Nephron (organoid): ENCODE measurements at regions not wholly inside any gene's neighbourhood (a gene's known extent, or its start where the extent isn't known, plus 50 kb on each side); places are given as distances from the start of the nearest gene placed in this dataset.

Experiments
- H3K27ac Mint-ChIP-seq, 3 experiments: 2 replicates each; pipeline ENCODE4 v1.8.0; 2020; ENCODE audit warnings: mixed read lengths in 3 of 3, mild to moderate bottlenecking in 2 of 3, moderate library complexity in 1 of 3
- H3K27me3 Mint-ChIP-seq: 2 replicates; pipeline ENCODE4 v1.8.0; 2021; ENCODE audit warnings: low read depth, mild to moderate bottlenecking, moderate library complexity, mixed read lengths
- H3K36me3 Mint-ChIP-seq: 2 replicates; pipeline ENCODE4 v1.8.0; 2020; ENCODE audit warnings: low read depth, mixed read lengths
- H3K4me1 Mint-ChIP-seq: 2 replicates; pipeline ENCODE4 v1.8.0; 2020; ENCODE audit warnings: mixed read lengths
- H3K4me3 Mint-ChIP-seq, 3 experiments: 2 replicates each; pipeline ENCODE4 v1.8.0; 2020; ENCODE audit warnings: mild to moderate bottlenecking in 3 of 3, mixed read lengths in 3 of 3, moderate library complexity in 2 of 3
- H3K9me3 Mint-ChIP-seq: 2 replicates; pipeline ENCODE4 v1.8.0; 2020; ENCODE audit warnings: mixed read lengths
- TF ChIP-seq, protein P1 (sequence below), 3 experiments: fragments of 200-600 bp; sonication (generic); IDR thresholded peaks; one replicate each; pipeline ENCODE4 v1.5.0; 2021; ENCODE audit warnings: antibody characterized with exemption in 3 of 3; ENCODE audit not compliant: unreplicated experiment in 3 of 3

- TF ChIP-seq, protein P1, sequence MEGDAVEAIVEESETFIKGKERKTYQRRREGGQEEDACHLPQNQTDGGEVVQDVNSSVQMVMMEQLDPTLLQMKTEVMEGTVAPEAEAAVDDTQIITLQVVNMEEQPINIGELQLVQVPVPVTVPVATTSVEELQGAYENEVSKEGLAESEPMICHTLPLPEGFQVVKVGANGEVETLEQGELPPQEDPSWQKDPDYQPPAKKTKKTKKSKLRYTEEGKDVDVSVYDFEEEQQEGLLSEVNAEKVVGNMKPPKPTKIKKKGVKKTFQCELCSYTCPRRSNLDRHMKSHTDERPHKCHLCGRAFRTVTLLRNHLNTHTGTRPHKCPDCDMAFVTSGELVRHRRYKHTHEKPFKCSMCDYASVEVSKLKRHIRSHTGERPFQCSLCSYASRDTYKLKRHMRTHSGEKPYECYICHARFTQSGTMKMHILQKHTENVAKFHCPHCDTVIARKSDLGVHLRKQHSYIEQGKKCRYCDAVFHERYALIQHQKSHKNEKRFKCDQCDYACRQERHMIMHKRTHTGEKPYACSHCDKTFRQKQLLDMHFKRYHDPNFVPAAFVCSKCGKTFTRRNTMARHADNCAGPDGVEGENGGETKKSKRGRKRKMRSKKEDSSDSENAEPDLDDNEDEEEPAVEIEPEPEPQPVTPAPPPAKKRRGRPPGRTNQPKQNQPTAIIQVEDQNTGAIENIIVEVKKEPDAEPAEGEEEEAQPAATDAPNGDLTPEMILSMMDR (IDR thresholded peaks at IDR 0.05; ENCODE audit: unreplicated experiment in 3 of 3), result no peak
- peaks cover 3% of the 10 kb centered on the region for H3K9me3 Mint-ChIP-seq
Observed at GRCh38 chr11:15873501-15873900, 482.8 kb downstream of the SOX6 start.

DNA sequence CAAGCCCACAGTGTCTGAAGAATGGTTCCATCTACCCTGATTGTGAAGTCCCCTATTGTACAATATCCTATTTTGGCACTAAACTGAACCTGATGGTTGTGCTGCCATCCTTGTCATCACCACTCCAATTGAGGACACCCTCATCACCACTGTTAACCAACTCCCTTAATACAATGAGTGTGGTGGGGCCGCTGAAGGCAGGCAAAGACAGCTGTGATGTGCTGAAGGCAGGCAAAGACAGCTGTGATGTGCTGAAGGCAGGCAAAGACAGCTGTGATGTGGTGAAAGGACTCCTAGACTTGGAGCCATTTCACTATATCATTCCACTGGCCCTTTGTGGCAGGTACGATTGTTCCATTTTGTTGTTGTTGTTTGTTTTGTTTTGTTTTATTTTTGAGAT, 481.6 kb downstream of the SOX6 start:
- no peak overlapping the region for H3K27ac Mint-ChIP-seq
- no peak overlapping the region for H3K4me3 Mint-ChIP-seq
- H3K9me3 Mint-ChIP-seq, result peaks cover 3% of the 10 kb centered on the region
- peaks cover 21% of the 10 kb centered on the region for H3K4me1 Mint-ChIP-seq
- no peaks in the 10 kb centered on the region for H3K36me3 Mint-ChIP-seq
- H3K27me3 Mint-ChIP-seq, result peaks cover 7% of the 10 kb centered on the region
- TF ChIP-seq, protein P1 (IDR thresholded peaks at IDR 0.05; ENCODE audit: unreplicated experiment in 3 of 3), result no peak

More at GRCh38 chr11:15873501-15873900, 482.8 kb downstream of the SOX6 start:
- peaks cover 21% of the 10 kb centered on the region for H3K4me1 Mint-ChIP-seq
- H3K27ac Mint-ChIP-seq, result no peak overlapping the region
- no peaks in the 10 kb centered on the region for H3K36me3 Mint-ChIP-seq
- peaks cover 7% of the 10 kb centered on the region for H3K27me3 Mint-ChIP-seq
- H3K4me3 Mint-ChIP-seq, result no peak overlapping the region

DNA sequence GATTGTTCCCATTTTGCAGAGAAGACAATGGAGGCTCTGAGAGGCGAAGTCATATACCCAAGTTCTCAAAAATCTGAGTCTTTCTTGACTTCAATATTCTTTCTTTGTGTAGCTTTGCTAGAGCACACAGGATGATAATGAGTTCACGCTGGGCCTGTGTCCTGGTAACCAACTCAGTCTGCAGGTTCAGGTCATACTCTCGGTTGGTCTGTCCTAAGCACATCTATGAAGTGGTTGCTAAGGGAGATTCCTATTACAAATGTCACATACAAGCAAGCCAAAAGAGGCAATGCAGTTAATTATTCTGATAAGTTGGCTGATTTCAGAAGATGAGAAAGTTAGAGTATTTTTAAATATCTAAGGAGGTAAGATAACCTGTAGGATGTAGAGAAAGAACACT, 481.0 kb downstream of the SOX6 start:
- H3K9me3 Mint-ChIP-seq, result peaks cover 3% of the 10 kb centered on the region
- no peak overlapping the region for H3K27ac Mint-ChIP-seq
- H3K4me1 Mint-ChIP-seq, result peaks cover 21% of the 10 kb centered on the region
- peaks cover 7% of the 10 kb centered on the region for H3K27me3 Mint-ChIP-seq
- no peak overlapping the region for H3K4me3 Mint-ChIP-seq
- no peaks in the 10 kb centered on the region for H3K36me3 Mint-ChIP-seq
- TF ChIP-seq, protein P1 (IDR thresholded peaks at IDR 0.05; ENCODE audit: unreplicated experiment in 3 of 3), result no peak

DNA sequence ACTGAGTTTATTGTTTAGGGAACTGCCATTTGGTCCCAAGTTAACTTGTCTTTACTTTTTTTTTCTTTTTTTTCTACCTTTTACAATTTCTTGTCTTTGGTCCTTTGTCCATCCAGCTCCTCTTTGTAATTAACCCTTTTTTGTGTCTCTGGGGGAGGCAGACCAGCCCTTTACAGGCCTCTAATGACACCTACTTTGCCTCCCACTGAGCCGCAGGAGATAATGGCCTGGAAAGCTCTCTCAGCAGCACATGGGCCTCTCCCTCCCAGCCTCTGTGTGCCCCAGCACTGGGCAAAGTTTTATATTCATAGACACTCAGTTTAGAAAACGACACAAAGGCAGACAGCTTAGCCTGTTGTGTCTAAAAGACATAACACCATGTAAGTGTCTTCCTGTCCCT, 480.4 kb downstream of the SOX6 start:
- no peaks in the 10 kb centered on the region for H3K36me3 Mint-ChIP-seq
- peaks cover 3% of the 10 kb centered on the region for H3K9me3 Mint-ChIP-seq
- H3K4me3 Mint-ChIP-seq, result no peak overlapping the region
- H3K27me3 Mint-ChIP-seq, result peaks cover 7% of the 10 kb centered on the region
- TF ChIP-seq, protein P1 (IDR thresholded peaks at IDR 0.05; ENCODE audit: unreplicated experiment in 3 of 3), result no peak
- H3K27ac Mint-ChIP-seq, result no peak overlapping the region
- peaks cover 20% of the 10 kb centered on the region for H3K4me1 Mint-ChIP-seq

DNA sequence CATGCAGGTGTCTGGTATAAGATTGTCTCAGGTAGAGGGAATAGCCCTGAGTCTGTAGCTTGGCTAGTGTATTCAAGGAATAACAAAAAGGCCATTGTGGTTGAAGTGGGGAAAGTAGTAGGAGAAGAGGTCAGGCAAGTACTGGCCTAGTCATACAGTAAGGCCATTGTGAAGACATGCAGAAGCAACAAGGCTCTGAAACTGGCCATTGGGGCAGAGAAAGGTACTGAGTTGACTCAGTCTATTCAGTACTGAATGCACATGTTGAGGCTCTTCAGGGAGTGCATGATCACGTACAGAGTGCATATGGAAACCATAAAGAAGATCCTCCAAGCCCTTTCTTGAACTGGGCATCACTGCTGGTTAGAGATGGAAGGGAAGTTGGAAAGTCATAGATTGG, 477.6 kb downstream of the SOX6 start:
- H3K27ac Mint-ChIP-seq, result no peak overlapping the region
- H3K36me3 Mint-ChIP-seq, result no peaks in the 10 kb centered on the region
- H3K4me3 Mint-ChIP-seq, result no peak overlapping the region
- H3K4me1 Mint-ChIP-seq, result peaks cover 30% of the 10 kb centered on the region
- peaks cover 4% of the 10 kb centered on the region for H3K27me3 Mint-ChIP-seq
- TF ChIP-seq, protein P1 (IDR thresholded peaks at IDR 0.05; ENCODE audit: unreplicated experiment in 3 of 3), result no peak
- no peaks in the 10 kb centered on the region for H3K9me3 Mint-ChIP-seq

GRCh38 chr11:15880291-15880690, 476.1 kb downstream of the SOX6 start:
- Mint-ChIP-seq H3K9me3 (no peaks in the 10 kb centered on the region), H3K36me3 (no peaks in the 10 kb centered on the region), H3K4me3 (no peak overlapping the region), H3K27me3 (no peaks in the 10 kb centered on the region), H3K4me1 (peaks cover 46% of the 10 kb centered on the region), H3K27ac (no peak overlapping the region)
- TF ChIP-seq, protein P1 (IDR thresholded peaks at IDR 0.05; ENCODE audit: unreplicated experiment in 3 of 3), result no peak
